Stimulated activated CD4-positive, alpha-beta T cell treated with anti-CD3 and anti-CD28 coated beads, TNF-alpha, amount 100 ng/mL, for 1 hour (primary cell): ENCODE measurements at regions not wholly inside any gene's neighbourhood (a gene's known extent, or its start where the extent isn't known, plus 50 kb on each side); places are given as distances from the start of the nearest gene placed in this dataset.

ENCODE experiments used
- DNase-seq, 3 donors: peaks; one replicate each; pipeline ENCODE4 v3.0.0-alpha.2; 2020; ENCODE audit warnings: low read depth in 3 of 3, low spot score in 1 of 3

GRCh38 chr6:165986914-165987482, 180.7 kb downstream of the TBXT start:
- DNase-seq, result no peak

GRCh38 chr6:165986311-165986913, 181.2 kb downstream of the TBXT start:
- DNase-seq, result no peak

GRCh38 chr6:165985806-165986299, 181.8 kb downstream of the TBXT start:
- no peak for DNase-seq

GRCh38 chr6:165985281-165985805, 182.3 kb downstream of the TBXT start:
- no peak for DNase-seq

GRCh38 chr6:165984729-165985275, 182.8 kb downstream of the TBXT start:
- DNase-seq, result no peak

- no peak for DNase-seq
Measured at GRCh38 chr6:165983112-165984072, 184.3 kb downstream of the TBXT start.

- DNase-seq, result no peak
Measured at GRCh38 chr6:165978476-165978875, 189.2 kb downstream of the TBXT start.

GRCh38 chr6:165976684-165977083, 191.0 kb downstream of the TBXT start:
- no peak for DNase-seq

GRCh38 chr6:165974817-165975216, 192.8 kb downstream of the TBXT start:
- no peak for DNase-seq

GRCh38 chr6:165973473-165973872, 194.2 kb downstream of the TBXT start:
- no peak for DNase-seq

- no peak for DNase-seq
Measured at GRCh38 chr6:165972139-165972802, 195.4 kb downstream of the TBXT start.

GRCh38 chr6:165971202-165971601, 196.4 kb downstream of the TBXT start:
- no peak for DNase-seq

GRCh38 chr6:165970001-165970400, 197.7 kb downstream of the TBXT start:
- no peak for DNase-seq

GRCh38 chr6:165969184-165969583, 198.5 kb downstream of the TBXT start:
- no peak for DNase-seq

- no peak for DNase-seq
Measured at GRCh38 chr6:165968408-165968807, 199.2 kb downstream of the TBXT start.

GRCh38 chr6:165967810-165968407, 199.7 kb downstream of the TBXT start:
- DNase-seq, result no peak

GRCh38 chr6:165963750-165964149, 203.9 kb downstream of the TBXT start:
- DNase-seq, result no peak

- no peak for DNase-seq
Measured at GRCh38 chr6:165962366-165962765, 205.3 kb downstream of the TBXT start.

- no peak for DNase-seq
Measured at GRCh38 chr6:165961233-165961632, 206.4 kb downstream of the TBXT start.

- no peak for DNase-seq
Measured at GRCh38 chr6:165960695-165961094, 207.0 kb downstream of the TBXT start.
